B cell (primary cell): ENCODE measurements at regions not wholly inside any gene's neighbourhood (a gene's known extent, or its start where the extent isn't known, plus 50 kb on each side); places are given as distances from the start of the nearest gene placed in this dataset.

Experiments
- ATAC-seq: fragments of 200-7000 bp; cut with Tn5 transposase; one replicate; pipeline ENCODE4 v1.10.0; 2021; ENCODE audit warnings: low read depth, mild to moderate bottlenecking, moderate number of reproducible peaks, moderate library complexity
- CTCF ChIA-PET: fragments of 350-600 bp; sonication (Branson Sonifier 250); formaldehyde crosslinking; loops from one replicate; lab custom pipeline; 2021; ENCODE audit warnings: antibody characterized with exemption, inconsistent platforms; lab: Charles Lee
- POLR2A ChIA-PET: fragments of 350-600 bp; sonication (Branson Sonifier 250); formaldehyde crosslinking; loops from one replicate; lab custom pipeline; 2021; ENCODE audit warnings: antibody characterized with exemption; lab: Charles Lee
- DNase-seq: peaks from one replicate; pipeline ENCODE4 v3.0.0; 2013
- H2AFZ ChIP-seq: 2 replicates; pipeline ENCODE4 v1.6.1; 2012; ENCODE audit warnings: mild to moderate bottlenecking, low read depth, low read length; ENCODE audit not compliant: insufficient read depth, poor library complexity, severe bottlenecking
- H3K27ac ChIP-seq, 2 donors: 1 replicate in 1 of 2; 2 replicates in 1 of 2; pipeline ENCODE4 v1.5.1; 2012 to 2013; ENCODE audit warnings: low read length in 2 of 2, mild to moderate bottlenecking in 2 of 2, moderate library complexity in 1 of 2
- H3K27me3 ChIP-seq, 4 experiments: fragments of 200-600 bp in 1 of 4; sonication (generic) in 1 of 4; replicated peaks in 1 of 4; 1 replicate in 2 of 4; 2 replicates in 2 of 4; pipeline versions ENCODE4 v1.6.1 to v1.7.0; 2013 to 2016; ENCODE audit warnings: low read length in 3 of 4, mild to moderate bottlenecking in 2 of 4, mixed read lengths in 1 of 4, moderate library complexity in 1 of 4; ENCODE audit not compliant: insufficient read depth in 4 of 4, control insufficient read depth in 3 of 4; ENCODE audit errors: control extremely low read depth in 1 of 4
- H3K36me3 ChIP-seq, 2 experiments: replicated peaks in 1 of 2; 1 replicate in 1 of 2; 2 replicates in 1 of 2; pipeline versions ENCODE4 v1.6.1 to v1.7.1; 2013; ENCODE audit warnings: low read length in 1 of 2; ENCODE audit not compliant: insufficient read depth in 2 of 2, control insufficient read depth in 1 of 2; ENCODE audit errors: control extremely low read depth in 1 of 2, extremely low read depth in 1 of 2
- H3K4me1 ChIP-seq, 2 donors: fragments of 200-600 bp in 1 of 2; sonication (generic) in 1 of 2; 1 replicate in 1 of 2; 2 replicates in 1 of 2; pipeline versions ENCODE4 v1.5.1 to v1.6.1; 2013 to 2017; ENCODE audit warnings: low read length in 2 of 2; ENCODE audit not compliant: control insufficient read depth in 2 of 2, insufficient read depth in 2 of 2
- H3K4me2 ChIP-seq: replicated peaks from 2 replicates; pipeline ENCODE3; 2012; ENCODE audit warnings: mild to moderate bottlenecking, low read depth, low read length; ENCODE audit not compliant: poor library complexity, severe bottlenecking
- H3K4me3 ChIP-seq, 5 experiments: fragments of 200-600 bp in 1 of 5; sonication (generic) in 1 of 5; 1 replicate in 3 of 5; 2 replicates in 2 of 5; pipeline versions ENCODE4 v1.5.1 to v1.7.0; 2011 to 2016; ENCODE audit warnings: low read length in 4 of 5, mild to moderate bottlenecking in 4 of 5, low read depth in 2 of 5, control low read depth in 1 of 5, moderate library complexity in 1 of 5; ENCODE audit not compliant: insufficient read depth in 1 of 5; ENCODE audit errors: control extremely low read depth in 1 of 5, extremely low read depth in 1 of 5
- H3K79me2 ChIP-seq: fragments of 200-600 bp; sonication (generic); one replicate; pipeline ENCODE4 v1.6.0; 2016; ENCODE audit warnings: low read length; ENCODE audit not compliant: control insufficient read depth, insufficient read depth
- H3K9ac ChIP-seq: fragments of 200-600 bp; sonication (generic); 2 replicates; pipeline ENCODE4 v1.6.1; 2017; ENCODE audit warnings: mild to moderate bottlenecking, low read length, moderate library complexity
- H3K9me3 ChIP-seq, 3 donors: one replicate each; pipeline versions ENCODE4 v1.6.1 to v1.7.1; 2013; ENCODE audit warnings: low read length in 2 of 3; ENCODE audit not compliant: control insufficient read depth in 2 of 3, insufficient read depth in 1 of 3; ENCODE audit errors: control extremely low read depth in 1 of 3
- H4K20me1 ChIP-seq: 2 replicates; pipeline ENCODE4 v1.6.0; 2012; ENCODE audit warnings: mild to moderate bottlenecking, low read length; ENCODE audit not compliant: insufficient read depth, control insufficient read depth, poor library complexity, severe bottlenecking
- H3K27ac Mint-ChIP-seq: one replicate; pipeline ENCODE4 v1.8.0; 2021; ENCODE audit warnings: mixed read lengths
- H3K27me3 Mint-ChIP-seq: one replicate; pipeline ENCODE4 v1.8.0; 2021; ENCODE audit warnings: mixed read lengths
- H3K4me1 Mint-ChIP-seq: one replicate; pipeline ENCODE4 v1.8.0; 2021; ENCODE audit warnings: mixed read lengths
- H3K4me3 Mint-ChIP-seq: one replicate; pipeline ENCODE4 v1.8.0; 2021; ENCODE audit warnings: mixed read lengths
- H3K9me3 Mint-ChIP-seq: one replicate; pipeline ENCODE4 v1.8.0; 2022; ENCODE audit warnings: mixed read lengths; ENCODE audit not compliant: insufficient read depth
- CTCF ChIP-seq: fragments of 200-600 bp; IDR thresholded peaks from one replicate; pipeline ENCODE4 v1.8.0; 2022; ENCODE audit warnings: antibody characterized with exemption, mild to moderate bottlenecking
- EZH2 ChIP-seq: IDR thresholded peaks from 2 replicates; pipeline ENCODE4 v1.6.1; 2012; ENCODE audit warnings: borderline replicate concordance, low read depth, mild to moderate bottlenecking, moderate library complexity, low read length; ENCODE audit not compliant: insufficient read depth, poor library complexity, severe bottlenecking
- WGBS: methylation state at CpG from one replicate; pipeline ENCODE4 v1.1.5; 2013; ENCODE audit warnings: missing lambda C conversion rate; ENCODE audit not compliant: insufficient coverage; 5-methylcytosine and 5-hydroxymethylcytosine counted together
- intact Hi-C: fragments of 100-400 bp; cut with micrococcal nuclease; formaldehyde crosslinking; loops from one replicate; pipeline ENCODE4 v1.10.0; 2022

GRCh38 chr3:83738202-83738601 is 1220.6 kb upstream of the CADM2 start:
- H3K4me3 Mint-ChIP-seq = no peak overlapping the region
- H3K79me2 ChIP-seq = no peaks in the 10 kb centered on the region
- intact Hi-C loops = no loop called here
- H2AFZ ChIP-seq = no peak overlapping the region
- H3K9me3 ChIP-seq = no peaks in the 10 kb centered on the region
- H3K27me3 ChIP-seq = no peaks in the 10 kb centered on the region
- no peak overlapping the region for H3K27ac Mint-ChIP-seq
- no peak overlapping the region for H3K27ac ChIP-seq
- no peaks in the 10 kb centered on the region for H3K27me3 Mint-ChIP-seq
- no peaks in the 10 kb centered on the region for H3K4me1 Mint-ChIP-seq
- POLR2A ChIA-PET = no interaction called here
- no peaks in the 10 kb centered on the region for H4K20me1 ChIP-seq
- no peak overlapping the region for H3K9ac ChIP-seq
- WGBS = 68% methylated on average over 4 of the region's 4 CpGs
- DNase-seq (no peak), ATAC-seq (no peak)
- CTCF ChIA-PET = no interaction called here
- no peaks in the 10 kb centered on the region for H3K36me3 ChIP-seq
- H3K4me3 ChIP-seq = no peak overlapping the region
- TF ChIP-seq CTCF = no peak
- TF ChIP-seq EZH2 = no peak
- no peak overlapping the region for H3K4me2 ChIP-seq
- no peaks in the 10 kb centered on the region for H3K9me3 Mint-ChIP-seq
- no peaks in the 10 kb centered on the region for H3K4me1 ChIP-seq

GRCh38 chr3:83740504-83740903 is 1218.3 kb upstream of the CADM2 start:
- CTCF ChIA-PET = no interaction called here

More at GRCh38 chr3:83740504-83740903, 1218.3 kb upstream of the CADM2 start:
- H3K27ac ChIP-seq = no peak overlapping the region
- intact Hi-C loops = no loop called here
- no peaks in the 10 kb centered on the region for H3K9me3 ChIP-seq
- H2AFZ ChIP-seq = no peak overlapping the region
- Mint-ChIP-seq H3K27ac (no peak overlapping the region), H3K27me3 (no peaks in the 10 kb centered on the region), H3K4me3 (no peak overlapping the region), H3K9me3 (no peaks in the 10 kb centered on the region), H3K4me1 (no peaks in the 10 kb centered on the region)
- H3K9ac ChIP-seq = no peak overlapping the region
- no CpG with 5 or more reads among the region's 1 CpG for WGBS
- H3K4me3 ChIP-seq = no peak overlapping the region
- no peaks in the 10 kb centered on the region for H3K36me3 ChIP-seq
- H3K4me1 ChIP-seq = no peaks in the 10 kb centered on the region
- H3K27me3 ChIP-seq = no peaks in the 10 kb centered on the region
- no peaks in the 10 kb centered on the region for H4K20me1 ChIP-seq
- H3K4me2 ChIP-seq = no peak overlapping the region
- ATAC-seq (no peak), DNase-seq (no peak)
- H3K79me2 ChIP-seq = no peaks in the 10 kb centered on the region
- TF ChIP-seq CTCF (no peak), EZH2 (no peak)
- POLR2A ChIA-PET = no interaction called here
